SK-N-SH treated with all-trans-retinoic acid at 6 μM for 48 hours (cell line): ENCODE measurements at regions not wholly inside any gene's neighbourhood (a gene's known extent, or its start where the extent isn't known, plus 50 kb on each side); places are given as distances from the start of the nearest gene placed in this dataset.
"Not testable (repeated sequence)": the region's sequence is repeated elsewhere in the genome, so short reads cannot be mapped to it uniquely, and the experiment has no call there.

Experiments used
- ATAC-seq: fragments of 200-7000 bp; cut with Tn5 transposase; 3 replicates; pipeline ENCODE4 v1.9.1; 2020; ENCODE audit warnings: mild to moderate bottlenecking, moderate library complexity
- BACH2 ChIP-seq: fragments of 250-450 bp; sonication (Bioruptor Pico); IDR thresholded peaks from 2 replicates; pipeline ENCODE4 v1.9.0; 2021; ENCODE audit warnings: mild to moderate bottlenecking, borderline replicate concordance
- ESRRG ChIP-seq: fragments of 250-450 bp; sonication (Bioruptor Pico); IDR thresholded peaks from 2 replicates; pipeline ENCODE4 v1.6.1; 2021; ENCODE audit warnings: mild to moderate bottlenecking
- GLIS3 ChIP-seq: fragments of 250-450 bp; sonication (Bioruptor Pico); IDR thresholded peaks from 2 replicates; pipeline ENCODE4 v1.5.0; 2020; ENCODE audit warnings: mild to moderate bottlenecking, moderate library complexity
- ISL1 ChIP-seq: fragments of 250-450 bp; sonication (Bioruptor Pico); IDR thresholded peaks from 2 replicates; pipeline ENCODE4 v2.1.2; 2022; ENCODE audit warnings: mild to moderate bottlenecking, moderate library complexity
- RARB ChIP-seq: fragments of 250-450 bp; sonication (Bioruptor Pico); IDR thresholded peaks from 2 replicates; pipeline ENCODE4 v1.8.0; 2021; ENCODE audit warnings: mild to moderate bottlenecking, moderate library complexity
- SNAI2 ChIP-seq: fragments of 250-450 bp; sonication (Bioruptor Pico); IDR thresholded peaks from 2 replicates; pipeline ENCODE4 v1.5.0; 2020; ENCODE audit warnings: mild to moderate bottlenecking, moderate library complexity
- TOX ChIP-seq: fragments of 250-450 bp; sonication (Bioruptor Pico); IDR thresholded peaks from 2 replicates; pipeline ENCODE4 v1.8.0; 2021; ENCODE audit warnings: mild to moderate bottlenecking, moderate library complexity, borderline replicate concordance
- ZC3H10 ChIP-seq: fragments of 250-450 bp; sonication (Bioruptor Pico); IDR thresholded peaks from 2 replicates; pipeline ENCODE4 v1.5.1; 2021; ENCODE audit warnings: mild to moderate bottlenecking, moderate library complexity
- ZFP3 ChIP-seq: fragments of 250-450 bp; sonication (Bioruptor Pico); IDR thresholded peaks from 2 replicates; pipeline ENCODE4 v1.5.0; 2020; ENCODE audit warnings: mild to moderate bottlenecking, moderate library complexity
- ZFP30 ChIP-seq: fragments of 450-650 bp; formaldehyde crosslinking; IDR thresholded peaks from 2 replicates; pipeline ENCODE4 v1.5.0; 2022; ENCODE audit warnings: mild to moderate bottlenecking, moderate library complexity
- ZNF565 ChIP-seq: fragments of 450-650 bp; formaldehyde crosslinking; conservative IDR thresholded peaks from 2 replicates; pipeline ENCODE4 v1.5.0; 2020; ENCODE audit warnings: low read depth, mild to moderate bottlenecking, moderate library complexity
- ZNF70 ChIP-seq: fragments of 450-650 bp; formaldehyde crosslinking; IDR thresholded peaks from 2 replicates; pipeline ENCODE4 v1.5.0; 2020; ENCODE audit warnings: mild to moderate bottlenecking, moderate library complexity
- ZNF8 ChIP-seq: fragments of 450-650 bp; formaldehyde crosslinking; IDR thresholded peaks from 2 replicates; pipeline ENCODE4 v1.5.0; 2020; ENCODE audit warnings: mild to moderate bottlenecking, moderate library complexity
- TF ChIP-seq, protein P1 (sequence below): fragments of 250-450 bp; sonication (Bioruptor Pico); IDR thresholded peaks from 2 replicates; pipeline ENCODE4 v1.5.0; 2020; ENCODE audit warnings: mild to moderate bottlenecking, moderate library complexity

- no peak for ATAC-seq
- TF ChIP-seq TOX (CRISPR knock-in tag), result no peak
Measured at GRCh38 chr22:22756109-22756508, 111.7 kb downstream of the GGTLC2 start.

DNA sequence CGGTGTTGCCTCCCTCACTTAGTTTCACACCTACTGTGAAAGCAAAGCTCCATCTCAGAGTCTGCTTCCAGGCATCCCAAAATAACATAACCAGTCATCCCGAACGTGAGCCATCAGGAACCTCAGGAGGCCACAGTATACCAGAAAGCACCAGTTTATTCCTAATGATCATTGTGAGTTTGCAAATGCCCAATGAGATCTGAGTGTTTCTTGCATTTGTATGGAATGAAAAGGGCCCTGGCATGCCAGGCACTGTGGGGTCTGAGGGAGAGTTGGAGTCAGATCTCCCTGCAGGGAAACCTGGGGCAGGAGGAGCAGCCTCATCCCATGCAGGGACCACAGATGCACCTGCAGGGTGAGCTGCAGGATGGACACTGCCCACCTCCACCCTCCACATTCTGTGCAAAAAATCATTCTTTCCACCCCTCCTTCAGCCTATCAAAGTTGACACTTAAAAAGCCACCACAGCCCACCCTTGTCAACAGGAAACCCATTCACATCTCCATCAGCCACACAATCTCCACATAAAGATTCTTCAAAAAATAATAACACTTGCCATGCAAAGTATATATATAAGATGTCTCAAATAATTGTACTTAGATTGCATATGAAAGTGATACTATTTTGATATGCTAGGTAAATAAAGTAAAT, 112.3 kb downstream of the GGTLC2 start:
- not testable (repeated sequence) for ATAC-seq

DNA sequence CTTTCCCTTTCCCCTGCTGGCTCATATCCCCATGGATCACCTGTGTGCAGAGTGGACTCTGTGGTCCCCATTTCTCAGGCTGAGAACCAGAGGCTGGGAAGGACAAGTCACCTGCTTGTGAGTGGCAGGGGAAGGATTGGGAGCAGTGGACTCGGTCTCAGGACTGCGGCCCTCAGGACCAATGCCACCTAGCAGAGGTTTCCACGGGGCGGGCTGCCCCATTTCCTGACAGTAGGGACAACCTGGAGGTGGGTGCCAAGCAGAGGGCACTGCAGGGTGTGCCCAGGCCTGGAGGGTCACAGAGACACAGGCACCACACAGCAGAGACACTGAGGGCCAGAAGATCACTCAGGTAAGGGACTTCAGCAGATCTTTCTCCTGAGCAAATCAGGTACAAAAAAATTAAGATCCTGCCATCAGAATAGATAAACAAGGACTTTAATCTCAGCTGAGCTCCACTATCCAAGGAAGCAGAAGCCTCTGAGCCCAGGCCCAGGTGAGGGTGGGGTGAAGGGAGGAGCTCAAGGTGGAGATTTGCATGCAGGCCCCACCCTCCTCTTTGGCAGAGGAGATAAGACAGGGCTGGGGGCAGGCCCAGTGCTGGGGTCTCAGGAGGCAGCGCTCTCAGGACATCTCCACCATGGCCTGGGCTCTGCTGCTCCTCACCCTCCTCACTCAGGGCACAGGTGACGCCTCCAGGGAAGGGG, 113.8 kb downstream of the GGTLC2 start:
- not testable (repeated sequence) for ATAC-seq

- no peak for ATAC-seq
- TF ChIP-seq GLIS3 (no peak), BACH2 (CRISPR knock-in tag) (no peak), ESRRG (no peak), SNAI2 (no peak), ZNF70 (CRISPR knock-in tag) (no peak)
Measured at GRCh38 chr22:22759371-22759770, 115.0 kb downstream of the GGTLC2 start.

- ATAC-seq, result no peak
Measured at GRCh38 chr22:22759889-22760546, 115.6 kb downstream of the GGTLC2 start.

DNA sequence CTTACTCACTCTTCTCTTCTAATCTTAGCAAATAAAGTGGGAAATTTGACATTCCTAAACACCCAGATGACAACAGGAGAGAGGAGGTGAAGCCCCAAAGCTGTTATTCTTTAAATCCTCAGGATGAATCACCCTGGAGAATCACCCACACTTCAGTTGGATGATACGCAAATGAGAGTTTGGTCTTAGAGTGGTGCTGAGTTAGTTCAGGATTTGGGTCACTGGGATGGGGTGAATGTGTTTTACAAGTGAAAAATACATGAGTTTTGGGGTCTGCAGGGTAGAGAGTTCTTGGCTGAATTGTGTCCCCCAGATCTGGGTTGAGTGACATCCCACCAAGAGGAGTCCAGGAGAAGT, 117.2 kb downstream of the GGTLC2 start:
- no peak for ATAC-seq
- TF ChIP-seq, protein P1, sequence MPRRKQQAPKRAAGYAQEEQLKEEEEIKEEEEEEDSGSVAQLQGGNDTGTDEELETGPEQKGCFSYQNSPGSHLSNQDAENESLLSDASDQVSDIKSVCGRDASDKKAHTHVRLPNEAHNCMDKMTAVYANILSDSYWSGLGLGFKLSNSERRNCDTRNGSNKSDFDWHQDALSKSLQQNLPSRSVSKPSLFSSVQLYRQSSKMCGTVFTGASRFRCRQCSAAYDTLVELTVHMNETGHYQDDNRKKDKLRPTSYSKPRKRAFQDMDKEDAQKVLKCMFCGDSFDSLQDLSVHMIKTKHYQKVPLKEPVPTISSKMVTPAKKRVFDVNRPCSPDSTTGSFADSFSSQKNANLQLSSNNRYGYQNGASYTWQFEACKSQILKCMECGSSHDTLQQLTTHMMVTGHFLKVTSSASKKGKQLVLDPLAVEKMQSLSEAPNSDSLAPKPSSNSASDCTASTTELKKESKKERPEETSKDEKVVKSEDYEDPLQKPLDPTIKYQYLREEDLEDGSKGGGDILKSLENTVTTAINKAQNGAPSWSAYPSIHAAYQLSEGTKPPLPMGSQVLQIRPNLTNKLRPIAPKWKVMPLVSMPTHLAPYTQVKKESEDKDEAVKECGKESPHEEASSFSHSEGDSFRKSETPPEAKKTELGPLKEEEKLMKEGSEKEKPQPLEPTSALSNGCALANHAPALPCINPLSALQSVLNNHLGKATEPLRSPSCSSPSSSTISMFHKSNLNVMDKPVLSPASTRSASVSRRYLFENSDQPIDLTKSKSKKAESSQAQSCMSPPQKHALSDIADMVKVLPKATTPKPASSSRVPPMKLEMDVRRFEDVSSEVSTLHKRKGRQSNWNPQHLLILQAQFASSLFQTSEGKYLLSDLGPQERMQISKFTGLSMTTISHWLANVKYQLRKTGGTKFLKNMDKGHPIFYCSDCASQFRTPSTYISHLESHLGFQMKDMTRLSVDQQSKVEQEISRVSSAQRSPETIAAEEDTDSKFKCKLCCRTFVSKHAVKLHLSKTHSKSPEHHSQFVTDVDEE (CRISPR knock-in tag), result no peak
- TF ChIP-seq GLIS3, result no peak
- no peak for TF ChIP-seq ZNF8 (CRISPR knock-in tag)
- TF ChIP-seq, all 23 proteins: peak for 0

More at GRCh38 chr22:22759889-22760546, 115.6 kb downstream of the GGTLC2 start:
- TF ChIP-seq, protein P1 (CRISPR knock-in tag), result no peak
- no peak for TF ChIP-seq RARB (CRISPR knock-in tag)
- no peak for TF ChIP-seq ZFP30 (CRISPR knock-in tag)
- no peak for TF ChIP-seq ZNF565 (CRISPR knock-in tag)

GRCh38 chr22:22761963-22762772, 117.8 kb downstream of the GGTLC2 start:
- no peak for TF ChIP-seq ZFP3 (CRISPR knock-in tag)
- no peak for TF ChIP-seq ZC3H10
- no peak for TF ChIP-seq ZNF70 (CRISPR knock-in tag)
- no peak for TF ChIP-seq ISL1 (CRISPR knock-in tag)
- TF ChIP-seq TOX (CRISPR knock-in tag), result no peak
- ATAC-seq, result no peak
